Colon (tissue), 2 donors: ENCODE measurements at regions not wholly inside any gene's neighbourhood (a gene's known extent, or its start where the extent isn't known, plus 50 kb on each side); places are given as distances from the start of the nearest gene placed in this dataset.
"Not testable (repeated sequence)": the region's sequence is repeated elsewhere in the genome, so short reads cannot be mapped to it uniquely, and the experiment has no call there.

Experiments
- FAIRE-seq: peaks from 2 replicates; lab custom pipeline; 2012; peaks lifted over from hg19 to GRCh38; lab: Jason Lieb, UNC
- donor health status: control.
- donor health status: control.

DNA sequence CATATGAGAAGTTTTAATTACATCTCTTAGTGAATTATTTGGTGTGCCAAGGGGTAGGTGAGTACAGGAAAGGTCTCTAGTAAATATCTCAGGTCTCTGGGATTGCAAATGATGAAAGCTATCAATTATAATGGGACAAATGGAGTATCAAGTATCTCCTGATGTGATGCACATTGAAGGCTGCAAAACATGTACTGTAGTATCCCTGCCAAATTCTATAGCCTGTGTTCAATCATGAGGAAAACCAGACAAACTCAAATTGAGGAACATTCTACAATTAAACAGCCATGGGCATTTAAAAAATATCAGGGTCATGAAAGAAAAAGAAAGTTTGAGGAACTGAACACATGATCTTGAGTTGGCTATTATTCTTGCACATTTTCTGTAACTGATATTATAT is 665.4 kb upstream of the PABPC4L start:
- FAIRE-seq = no peak

- no peak for FAIRE-seq
These were observed 664.1 kb upstream of the PABPC4L start for GRCh38 chr4:134865675-134866074.

- no peak for FAIRE-seq
These were observed 660.5 kb upstream of the PABPC4L start for GRCh38 chr4:134862116-134862515.

DNA sequence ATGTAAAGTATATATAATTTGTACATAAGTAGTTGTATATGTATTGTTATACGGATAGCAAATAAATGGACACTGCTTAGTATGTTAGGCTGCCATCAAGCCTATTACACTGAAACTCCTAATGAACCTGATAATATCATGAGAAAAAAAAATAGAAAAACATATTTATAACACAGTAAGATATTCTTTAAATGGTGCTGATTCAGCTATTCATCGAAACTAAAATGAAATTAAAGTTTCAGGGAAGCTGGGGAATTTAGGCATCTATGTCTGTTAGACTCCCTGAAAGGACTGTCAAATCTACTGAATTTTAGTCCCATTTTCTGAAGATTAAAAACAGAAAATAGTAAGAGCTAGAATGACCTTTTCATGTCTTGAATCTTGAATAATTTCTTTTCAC is 647.1 kb upstream of the PABPC4L start:
- no peak for FAIRE-seq

GRCh38 chr4:134830741-134831140 is 629.2 kb upstream of the PABPC4L start:
- FAIRE-seq = not testable (repeated sequence)

- FAIRE-seq = no peak
These were observed 611.0 kb upstream of the PABPC4L start for GRCh38 chr4:134812611-134813010.

- no peak for FAIRE-seq
These were observed 605.7 kb upstream of the PABPC4L start for GRCh38 chr4:134807231-134807745.

- FAIRE-seq = no peak
These were observed 597.0 kb upstream of the PABPC4L start for GRCh38 chr4:134798573-134798972.

DNA sequence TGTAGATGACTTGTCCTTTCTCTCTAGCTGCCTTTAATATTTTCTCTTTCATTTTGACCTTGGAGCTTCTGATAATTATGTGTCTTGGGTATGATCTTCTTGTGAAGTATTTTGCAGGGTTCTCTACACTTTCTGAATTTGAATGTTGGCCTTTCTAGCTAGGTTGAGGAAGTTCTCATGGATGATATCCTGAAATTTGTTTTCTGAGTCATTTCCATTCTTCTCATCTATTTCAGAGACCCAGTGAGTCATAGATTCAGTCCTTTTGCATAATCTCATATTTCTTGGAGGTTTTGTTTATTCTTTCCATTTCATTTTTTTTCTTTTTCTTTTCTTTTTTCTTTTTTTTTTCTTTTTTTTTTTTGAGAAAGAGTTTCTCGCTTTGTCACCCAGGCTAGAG is 585.7 kb upstream of the PABPC4L start:
- FAIRE-seq = no peak

- FAIRE-seq = no peak
These were observed 578.7 kb upstream of the PABPC4L start for GRCh38 chr4:134780244-134780643.

GRCh38 chr4:134777606-134778005 is 576.0 kb upstream of the PABPC4L start:
- FAIRE-seq = no peak

- no peak for FAIRE-seq
These were observed 572.0 kb upstream of the PABPC4L start for GRCh38 chr4:134773497-134774000.

DNA sequence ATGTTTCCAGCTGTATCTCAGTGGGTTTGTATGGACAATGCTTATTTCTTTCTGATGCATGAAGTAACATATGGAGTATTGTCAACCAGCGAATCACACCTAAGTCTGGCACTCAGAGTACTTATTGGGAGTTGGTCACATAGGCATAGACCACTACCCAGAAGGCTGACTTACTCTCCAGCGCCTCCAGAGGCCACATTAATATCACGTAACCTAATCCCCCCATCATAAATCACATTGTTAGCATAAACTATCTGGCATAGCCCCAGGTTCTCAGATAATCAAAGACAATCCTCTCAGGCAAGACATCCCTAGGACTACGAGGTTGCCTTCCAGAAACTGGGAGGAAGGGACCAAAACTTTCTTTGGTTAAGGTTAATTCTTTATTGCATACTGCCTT is 560.5 kb upstream of the PABPC4L start:
- FAIRE-seq = no peak

- no peak for FAIRE-seq
These were observed 554.8 kb upstream of the PABPC4L start for GRCh38 chr4:134756421-134756820.

DNA sequence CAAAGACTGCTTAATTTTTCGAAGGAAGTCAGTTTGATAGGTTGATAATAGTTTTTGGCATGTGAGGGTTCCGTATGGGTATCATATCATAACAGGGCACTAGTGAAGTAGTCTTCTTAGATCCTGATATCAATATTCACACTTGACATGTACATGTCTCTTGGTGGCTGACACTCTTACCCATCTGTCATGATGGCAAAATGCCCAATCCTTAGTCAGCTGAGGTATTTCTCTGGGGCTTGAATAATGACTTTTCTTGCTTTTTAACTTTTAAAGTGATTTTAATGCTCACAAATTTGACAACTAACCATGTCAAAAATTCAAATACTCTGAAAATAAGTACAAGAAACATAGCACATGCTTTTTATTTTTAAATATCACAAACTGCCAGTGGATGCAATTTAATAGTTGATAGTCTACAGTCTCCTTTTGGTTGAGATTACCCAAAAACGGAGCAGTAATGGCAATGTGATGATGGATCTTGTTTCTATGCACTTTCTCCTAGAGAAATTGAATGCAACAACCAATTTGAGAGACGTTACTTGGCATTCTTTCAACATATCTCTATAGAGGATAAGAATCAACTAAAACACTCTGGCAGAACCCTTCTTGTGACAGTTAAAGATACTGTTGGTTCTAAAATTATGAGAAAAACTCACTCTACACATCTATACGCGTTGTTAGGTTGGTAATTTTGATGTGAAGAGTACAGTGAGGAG is 552.9 kb upstream of the PABPC4L start:
- FAIRE-seq = no peak

DNA sequence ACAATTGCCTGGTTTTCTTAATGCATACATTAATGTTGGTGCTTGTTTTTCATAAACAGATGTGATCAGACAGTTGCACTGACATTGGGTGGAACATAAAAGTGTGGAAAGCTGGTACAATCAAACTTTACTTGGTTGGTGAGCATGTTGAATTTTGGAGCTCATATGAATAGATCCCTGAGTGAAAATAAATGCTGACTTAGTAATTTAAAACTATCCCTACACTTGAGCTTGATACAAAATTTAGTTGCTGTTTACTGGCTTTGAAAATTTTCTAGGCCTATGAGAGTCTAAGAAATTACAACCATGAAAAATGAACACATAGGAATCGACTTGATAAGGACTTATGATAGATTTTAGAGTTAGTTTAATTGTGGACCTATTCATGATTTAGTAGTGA is 551.8 kb upstream of the PABPC4L start:
- FAIRE-seq = no peak

DNA sequence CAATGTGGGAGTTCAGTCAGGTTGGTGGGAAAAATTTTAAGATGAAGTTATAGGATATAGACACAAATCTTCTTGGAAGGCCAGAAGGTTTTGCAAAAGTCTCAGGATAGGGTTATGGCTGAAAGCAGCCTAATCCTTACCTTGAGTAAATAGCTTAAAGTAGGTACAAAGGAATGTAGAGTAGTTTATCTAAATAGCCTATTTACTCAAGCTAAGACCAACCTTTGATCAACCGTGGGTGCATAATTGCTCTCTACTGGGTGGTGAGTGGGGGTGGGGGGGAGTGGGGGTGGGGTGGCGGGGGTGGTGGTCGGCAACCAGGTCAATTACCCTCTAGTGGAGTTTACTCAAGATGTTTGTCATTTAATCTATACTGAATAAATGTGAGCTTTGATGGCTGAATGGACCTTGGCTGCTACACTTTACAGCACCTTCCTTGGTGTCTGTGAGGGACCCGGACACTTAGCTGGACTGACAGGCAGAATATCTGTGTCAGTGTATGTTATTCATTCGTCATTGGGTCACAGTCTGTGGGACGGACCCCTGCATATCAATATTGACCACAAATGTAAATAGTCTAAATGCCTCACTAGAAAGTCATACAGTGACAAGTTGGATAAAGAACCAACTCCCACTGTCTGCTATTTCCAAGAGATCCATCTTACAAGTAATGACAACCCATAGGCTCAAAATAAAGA is 545.7 kb upstream of the PABPC4L start:
- no peak for FAIRE-seq

DNA sequence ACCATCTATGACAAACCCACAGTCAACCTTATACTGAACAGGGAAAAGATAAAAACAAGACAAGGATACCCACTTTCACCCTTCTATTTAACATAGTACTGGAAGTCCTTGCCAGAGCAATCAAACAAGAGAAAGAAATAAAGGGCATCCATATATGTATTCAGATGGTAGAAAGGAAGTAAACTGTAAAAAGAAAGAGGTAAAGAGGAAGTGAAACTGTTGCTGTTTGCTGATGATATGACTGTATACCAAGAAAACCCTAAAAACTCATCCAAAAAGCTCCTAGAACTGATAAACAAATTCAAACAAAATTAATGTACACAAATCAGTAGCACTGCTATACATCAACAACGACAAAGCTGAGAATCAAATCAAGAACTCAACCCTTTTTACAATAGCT is 538.7 kb upstream of the PABPC4L start:
- no peak for FAIRE-seq

DNA sequence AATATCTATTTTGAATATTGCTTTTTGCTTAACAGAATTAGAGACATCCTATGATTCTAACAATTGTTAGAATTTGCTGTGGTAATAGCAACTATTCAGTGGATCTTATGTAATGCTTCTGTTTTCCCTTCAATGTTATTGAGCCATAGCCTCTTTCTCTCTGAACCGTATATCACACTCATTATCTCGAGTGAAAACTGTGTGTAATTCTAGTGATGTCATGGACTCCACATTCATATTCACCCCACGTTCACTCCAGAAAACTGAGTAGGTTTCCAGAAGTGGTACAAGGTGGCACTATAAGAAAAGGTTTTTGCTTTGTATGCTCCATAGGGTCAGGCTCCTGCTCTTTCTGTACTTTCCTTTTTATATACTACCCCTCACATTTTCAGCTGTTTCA is 534.3 kb upstream of the PABPC4L start:
- no peak for FAIRE-seq

DNA sequence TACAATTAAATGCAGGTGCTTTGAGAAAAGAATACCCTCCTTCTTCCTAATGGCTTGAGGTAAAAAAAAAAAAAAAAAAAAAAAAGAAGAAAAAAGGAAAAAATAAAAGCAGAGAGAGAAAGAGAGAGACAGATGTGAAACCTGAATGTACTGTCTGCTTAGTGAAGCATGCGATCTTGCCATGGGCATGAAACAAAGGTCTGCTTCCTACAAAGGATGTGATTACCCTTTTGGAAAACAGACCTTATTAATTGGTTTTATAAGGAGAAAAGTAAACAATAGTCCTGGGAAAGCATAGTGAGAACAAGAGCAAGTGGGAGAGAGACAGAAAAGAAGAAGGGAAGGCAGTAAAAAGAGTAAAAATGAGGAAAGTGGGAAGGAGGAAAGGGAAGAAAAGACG is 526.1 kb upstream of the PABPC4L start:
- no peak for FAIRE-seq

DNA sequence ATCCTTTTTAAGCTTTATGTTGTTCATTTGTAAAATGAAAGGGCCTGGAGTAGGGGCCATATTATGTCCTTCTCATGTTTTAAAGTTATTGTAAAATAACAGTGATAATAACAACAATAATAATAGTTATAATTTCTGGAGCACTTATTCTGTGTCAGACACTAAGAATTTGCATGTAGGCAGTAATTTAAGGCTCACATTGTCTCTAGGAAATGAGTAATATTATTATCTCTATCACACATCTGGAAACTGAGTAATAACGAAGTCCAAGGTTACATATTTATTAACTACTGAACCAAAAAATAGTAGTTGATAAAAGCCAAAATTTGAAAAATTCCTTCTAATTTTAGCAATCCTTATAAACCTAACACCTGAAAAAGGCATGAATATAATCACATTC is 520.7 kb upstream of the PABPC4L start:
- FAIRE-seq = no peak

GRCh38 chr4:134720030-134720429 is 518.4 kb upstream of the PABPC4L start:
- no peak for FAIRE-seq

DNA sequence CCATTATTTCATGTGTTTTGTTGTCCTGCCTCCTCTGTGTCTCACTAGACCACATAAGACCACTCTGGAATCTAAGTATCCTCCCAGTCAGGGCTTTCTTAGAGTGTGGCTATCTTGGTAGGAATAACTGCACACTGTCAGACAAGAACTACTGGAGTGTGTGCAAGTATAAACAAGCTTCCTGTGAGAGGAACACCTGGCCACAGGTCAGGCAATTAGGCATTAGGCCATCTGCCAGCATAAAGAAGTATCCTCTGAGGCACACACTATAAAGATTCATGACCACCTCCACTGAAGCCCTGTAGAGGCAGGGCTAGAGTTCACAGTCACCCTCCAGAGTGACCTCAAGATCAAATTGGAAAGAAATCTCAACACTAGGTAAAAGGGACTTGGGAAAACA is 507.0 kb upstream of the PABPC4L start:
- FAIRE-seq = no peak

DNA sequence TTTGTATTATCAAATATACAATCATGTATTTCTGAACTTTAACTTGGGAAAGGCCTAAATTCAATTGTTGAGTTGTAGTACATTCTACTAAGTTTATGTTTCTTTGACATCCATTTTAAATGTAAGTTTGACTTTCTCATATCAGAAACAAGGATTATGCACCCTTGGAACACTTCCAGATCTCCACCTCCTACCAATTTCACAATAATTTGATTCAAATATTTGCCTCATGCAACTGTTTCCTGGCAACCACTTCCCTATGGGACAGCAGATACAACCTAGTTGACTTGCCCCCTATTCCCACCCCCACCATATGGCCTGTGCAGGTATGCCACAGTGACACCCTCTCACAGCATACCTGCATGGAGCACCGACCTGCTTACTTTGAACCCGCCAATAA is 506.4 kb upstream of the PABPC4L start:
- FAIRE-seq = no peak
